ENCODE measurements at regions not wholly inside any gene's neighbourhood (a gene's known extent, or its start where the extent isn't known, plus 50 kb on each side); places are given as distances from the start of the nearest gene placed in this dataset.

GRCh38 chr5:69034898-69035297 is 58.9 kb upstream of the SLC30A5 start:
- no peak for TF ChIP-seq CTCF (IDR thresholded peaks at IDR 0.05; ENCODE audit: low read depth, low read length, poor library complexity, severe bottlenecking)
- no peak for TF ChIP-seq EZH2phosphoT487 (IDR thresholded peaks at IDR 0.05; ENCODE audit: borderline replicate concordance, low read length)

All from DOHH2 (cell line).